Hippocampal formation (tissue), 2 donors: ENCODE measurements at regions not wholly inside any gene's neighbourhood (a gene's known extent, or its start where the extent isn't known, plus 50 kb on each side); places are given as distances from the start of the nearest gene placed in this dataset.
"Not testable (repeated sequence)": the region's sequence is repeated elsewhere in the genome, so short reads cannot be mapped to it uniquely, and the experiment has no call there.

Source experiments
- DNase-seq, 2 donors: peaks; one replicate each; lab custom pipeline; 2025; lab: John Stamatoyannopoulos, UW

DNA sequence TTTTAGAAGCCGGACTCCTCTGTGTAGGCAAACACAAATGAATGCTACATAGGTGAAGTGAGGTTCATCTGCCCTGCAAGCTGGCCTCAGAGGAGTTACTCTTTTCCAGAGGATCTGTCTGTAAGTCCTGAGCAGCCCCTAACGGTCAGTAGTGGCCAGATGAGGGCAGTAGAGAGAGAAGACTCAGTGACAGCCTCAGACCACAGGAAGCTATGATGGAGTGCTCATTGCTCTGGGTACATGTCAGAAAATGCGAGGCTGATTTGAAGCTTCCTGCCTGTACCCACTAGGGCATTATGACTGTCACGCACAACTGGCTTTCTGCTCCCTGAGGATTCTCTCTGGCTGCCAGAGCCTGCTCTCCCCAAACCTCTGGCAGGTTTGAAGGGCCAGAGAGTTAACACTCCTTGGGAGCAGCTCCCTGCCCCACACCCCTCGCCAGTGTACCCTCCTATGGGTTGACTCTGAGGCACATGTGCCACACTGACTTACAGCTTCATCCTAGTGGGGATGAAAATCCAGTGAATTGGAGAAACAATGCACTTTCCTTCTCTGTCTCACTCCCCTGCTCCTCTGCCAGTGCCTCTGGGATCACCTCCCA, 141.5 kb downstream of the GABRG2 start:
- DNase-seq: peak; percentile 2 to 36

DNA sequence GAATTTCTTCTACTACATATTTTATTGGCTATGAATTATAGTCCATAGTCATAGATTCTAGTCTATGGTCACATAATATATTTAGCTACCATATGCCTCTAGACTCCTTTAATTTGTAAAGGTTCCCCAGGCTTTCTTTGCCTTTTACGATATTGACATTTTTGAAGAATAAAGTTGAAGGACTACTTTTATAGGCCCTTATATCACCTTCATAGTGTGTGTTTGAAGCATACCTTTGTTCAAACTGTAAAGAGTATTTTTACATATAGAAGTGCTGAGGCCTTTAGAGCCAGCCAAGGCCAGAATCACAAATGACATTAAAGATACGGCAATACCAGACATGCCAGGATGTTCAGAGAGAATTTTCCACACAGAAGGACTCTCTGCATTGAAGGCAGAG, 147.0 kb downstream of the GABRG2 start:
- no peak for DNase-seq

GRCh38 chr5:162217037-162217436, 149.5 kb downstream of the GABRG2 start:
- DNase-seq: no peak

- DNase-seq: no peak
These were observed 154.3 kb downstream of the GABRG2 start for GRCh38 chr5:162221910-162222309.

DNA sequence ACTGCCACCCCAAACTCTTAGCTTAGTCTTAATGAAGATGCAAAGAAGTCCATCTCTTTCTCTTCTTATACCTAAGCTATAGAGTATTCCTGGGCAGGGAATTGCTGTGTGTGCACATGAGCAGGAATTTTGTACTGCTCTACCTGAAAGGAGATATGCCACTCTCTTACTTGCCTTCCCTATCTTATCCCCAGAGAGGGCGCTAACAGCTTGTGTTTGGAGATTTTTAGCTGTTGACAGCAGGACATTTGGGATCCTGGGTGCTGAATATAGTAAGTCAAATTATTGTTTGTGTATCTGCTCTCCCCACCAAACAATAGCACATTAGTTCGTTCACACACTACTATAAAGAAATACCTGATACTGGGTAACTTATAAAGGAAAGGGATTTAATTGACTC, 159.5 kb downstream of the GABRG2 start:
- DNase-seq: no peak

- DNase-seq: no peak
These were observed 162.8 kb downstream of the GABRG2 start for GRCh38 chr5:162230348-162230747.

- DNase-seq: no peak
These were observed 163.9 kb downstream of the GABRG2 start for GRCh38 chr5:162231522-162231921.

GRCh38 chr5:162240734-162241133, 173.2 kb downstream of the GABRG2 start:
- DNase-seq: no peak

- no peak for DNase-seq
These were observed 174.8 kb downstream of the GABRG2 start for GRCh38 chr5:162242416-162242815.

DNA sequence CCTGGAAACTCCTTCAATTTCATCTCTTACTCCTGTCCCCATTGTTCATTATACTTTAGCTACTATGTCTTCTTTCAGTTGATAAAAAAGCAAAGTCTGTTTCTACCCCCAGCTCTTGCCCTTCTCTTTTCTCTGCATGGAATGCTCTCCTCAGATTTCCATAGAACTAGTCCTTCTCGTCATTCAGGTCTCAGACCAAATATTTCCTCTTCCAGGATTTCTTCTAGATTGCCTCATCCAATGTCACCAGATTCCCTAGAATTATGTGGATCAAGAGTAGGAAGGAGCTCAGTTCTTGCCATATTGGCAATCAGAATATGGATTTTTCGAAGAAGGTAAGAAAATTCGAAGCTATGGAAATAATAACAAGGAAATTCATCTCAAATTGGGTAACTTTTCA, 176.1 kb downstream of the GABRG2 start:
- no peak for DNase-seq

- no peak for DNase-seq
These were observed 180.6 kb downstream of the GABRG2 start for GRCh38 chr5:162248107-162248713.

DNA sequence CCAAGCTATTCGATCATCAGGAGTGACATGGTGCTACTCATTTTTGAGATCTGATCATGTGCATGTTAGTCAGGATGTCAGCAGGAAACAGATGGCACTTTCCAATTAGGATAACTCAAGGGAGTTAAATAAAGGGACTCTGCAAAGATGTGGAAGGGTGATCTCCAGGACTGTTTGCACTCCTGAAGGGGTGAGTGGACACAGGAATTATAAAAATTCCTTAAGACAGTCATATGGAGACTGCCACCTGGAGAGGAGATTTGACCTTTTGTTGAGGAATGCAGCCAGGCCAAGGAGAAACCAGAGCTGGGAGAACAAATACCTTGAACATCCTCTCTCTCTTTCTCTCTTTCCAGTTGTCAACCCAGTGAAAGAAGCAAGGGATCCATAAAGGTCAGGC, 189.1 kb downstream of the GABRG2 start:
- DNase-seq: no peak

- no peak for DNase-seq
These were observed 201.3 kb downstream of the GABRG2 start for GRCh38 chr5:162268694-162269481.

DNA sequence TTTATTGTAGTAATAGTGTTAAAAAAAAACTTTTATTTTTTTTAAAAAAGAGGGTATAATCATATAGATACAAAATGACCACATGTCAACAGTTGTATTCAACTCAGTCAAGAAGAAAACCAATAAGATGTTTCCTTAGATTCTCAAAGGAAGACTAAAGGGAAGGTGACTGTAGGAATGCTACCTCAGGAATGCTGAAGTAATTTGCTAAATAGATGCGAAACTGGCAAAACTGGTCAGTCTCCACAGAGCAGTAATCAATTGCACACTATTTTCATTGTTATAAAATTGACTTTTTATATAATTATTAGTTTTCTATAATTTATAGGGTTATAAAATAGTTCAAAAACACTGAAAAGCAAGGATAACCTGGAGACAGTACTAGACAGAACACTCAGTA, 204.8 kb downstream of the GABRG2 start:
- no peak for DNase-seq

DNA sequence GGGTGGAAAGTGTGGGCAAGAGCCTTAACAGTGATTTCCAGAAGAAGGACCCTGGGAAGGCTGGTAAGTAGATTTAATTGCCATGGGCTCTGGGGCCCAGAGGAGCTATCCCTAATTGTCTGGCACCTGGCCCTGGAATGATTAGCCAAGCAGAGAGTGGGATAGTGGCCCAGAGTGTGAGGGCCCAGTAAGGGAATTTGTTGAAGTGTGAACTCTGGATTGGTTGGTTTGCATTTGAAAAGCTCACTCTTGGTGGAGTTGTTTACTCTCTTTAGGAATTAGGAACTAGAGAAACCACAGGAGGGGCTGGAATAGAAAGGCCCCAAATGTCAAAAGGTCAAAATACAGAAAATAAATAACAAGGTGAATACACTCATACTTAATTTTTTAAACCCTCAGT, 207.1 kb downstream of the GABRG2 start:
- no peak for DNase-seq

- not testable (repeated sequence) for DNase-seq
These were observed 207.8 kb downstream of the GABRG2 start for GRCh38 chr5:162275387-162275786.

- no peak for DNase-seq
These were observed 214.6 kb downstream of the GABRG2 start for GRCh38 chr5:162282191-162282590.

DNA sequence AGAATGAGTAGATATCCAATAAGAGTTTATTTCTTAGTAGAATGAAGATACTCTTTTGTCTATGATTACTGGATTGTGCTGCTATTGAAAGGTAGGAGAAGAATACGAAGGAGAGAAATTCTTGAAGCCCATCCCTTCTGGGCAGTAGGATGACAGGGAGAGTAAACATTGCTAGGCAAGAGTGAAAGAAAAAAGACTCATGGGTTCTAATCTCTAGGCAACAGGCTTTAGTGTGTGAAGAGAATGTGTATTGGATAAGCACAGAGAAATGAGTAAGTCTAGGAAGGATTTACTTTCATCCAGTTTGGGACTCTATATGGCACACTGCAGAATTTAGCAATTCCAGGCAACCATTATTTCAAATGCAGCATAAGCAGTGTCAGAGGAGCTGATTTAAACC, 216.0 kb downstream of the GABRG2 start:
- no peak for DNase-seq

- DNase-seq: no peak
These were observed 221.2 kb downstream of the GABRG2 start for GRCh38 chr5:162288647-162289296.

GRCh38 chr5:162289489-162289888, 221.9 kb downstream of the GABRG2 start:
- DNase-seq: no peak

DNA sequence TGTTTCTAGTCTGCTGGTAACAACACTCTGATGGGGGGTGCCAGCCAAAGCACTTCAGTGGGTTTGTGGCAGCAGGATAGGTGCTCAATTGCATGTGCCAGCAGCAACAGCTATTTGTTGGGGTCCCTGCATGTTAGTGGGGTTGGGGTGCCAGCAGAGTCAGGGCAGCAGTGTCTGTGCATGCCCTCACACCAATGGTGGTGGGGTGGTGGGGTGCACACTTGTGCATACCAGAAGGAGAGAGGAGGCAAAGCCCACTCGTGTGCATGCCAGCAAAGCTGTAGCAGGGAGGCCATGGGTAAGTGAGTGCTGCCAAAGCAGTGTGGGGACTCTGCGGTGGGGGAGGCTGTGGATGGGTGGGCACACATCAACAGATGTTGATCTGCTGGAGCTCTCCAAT, 232.2 kb downstream of the GABRG2 start:
- DNase-seq: no peak

- DNase-seq: no peak
These were observed 233.8 kb downstream of the GABRG2 start for GRCh38 chr5:162301356-162301755.

DNA sequence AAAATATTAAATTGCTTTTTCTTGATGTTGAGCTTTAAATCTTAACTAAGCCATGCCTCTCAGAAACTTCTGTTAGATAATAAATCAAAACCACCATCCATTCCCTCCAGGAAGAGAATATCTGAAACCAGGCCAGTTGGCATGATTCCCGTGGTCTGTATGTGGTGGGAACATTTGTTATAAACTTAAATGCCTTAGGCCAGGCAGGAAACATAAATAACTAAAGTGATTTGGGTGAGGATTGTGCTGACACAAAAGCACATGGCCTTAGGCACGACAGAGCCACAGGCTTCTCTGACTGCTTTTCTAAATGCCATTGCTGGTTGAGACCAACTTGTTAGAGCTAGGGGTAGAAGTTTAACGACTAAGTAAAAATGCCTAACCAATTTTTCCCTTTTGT, 255.9 kb downstream of the GABRG2 start:
- no peak for DNase-seq
